ENCODE measurements at regions not wholly inside any gene's neighbourhood (a gene's known extent, or its start where the extent isn't known, plus 50 kb on each side); places are given as distances from the start of the nearest gene placed in this dataset.

DNA sequence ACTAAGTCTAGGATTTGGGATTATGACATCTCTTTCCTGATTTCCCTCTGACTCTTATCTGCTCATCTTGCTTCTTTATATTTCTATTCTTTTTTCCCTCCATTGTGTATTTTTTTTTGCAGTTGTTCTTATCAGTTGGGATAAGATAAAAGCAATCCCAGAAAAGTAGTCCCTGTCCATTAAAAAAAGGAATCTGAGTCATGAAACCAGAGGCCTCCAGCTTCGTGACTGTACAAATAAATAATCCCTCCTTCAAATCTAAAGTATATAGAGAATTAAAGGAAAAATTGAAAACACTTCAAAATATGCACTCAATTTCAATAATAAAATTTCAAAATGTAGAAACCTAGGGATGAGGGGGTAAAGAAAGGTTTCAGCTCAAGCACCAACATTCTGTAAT is 317.8 kb upstream of the NT5E start:
- no peak for TF ChIP-seq POLR2A (IDR thresholded peaks at IDR 0.05)
- TF ChIP-seq, protein P1, sequence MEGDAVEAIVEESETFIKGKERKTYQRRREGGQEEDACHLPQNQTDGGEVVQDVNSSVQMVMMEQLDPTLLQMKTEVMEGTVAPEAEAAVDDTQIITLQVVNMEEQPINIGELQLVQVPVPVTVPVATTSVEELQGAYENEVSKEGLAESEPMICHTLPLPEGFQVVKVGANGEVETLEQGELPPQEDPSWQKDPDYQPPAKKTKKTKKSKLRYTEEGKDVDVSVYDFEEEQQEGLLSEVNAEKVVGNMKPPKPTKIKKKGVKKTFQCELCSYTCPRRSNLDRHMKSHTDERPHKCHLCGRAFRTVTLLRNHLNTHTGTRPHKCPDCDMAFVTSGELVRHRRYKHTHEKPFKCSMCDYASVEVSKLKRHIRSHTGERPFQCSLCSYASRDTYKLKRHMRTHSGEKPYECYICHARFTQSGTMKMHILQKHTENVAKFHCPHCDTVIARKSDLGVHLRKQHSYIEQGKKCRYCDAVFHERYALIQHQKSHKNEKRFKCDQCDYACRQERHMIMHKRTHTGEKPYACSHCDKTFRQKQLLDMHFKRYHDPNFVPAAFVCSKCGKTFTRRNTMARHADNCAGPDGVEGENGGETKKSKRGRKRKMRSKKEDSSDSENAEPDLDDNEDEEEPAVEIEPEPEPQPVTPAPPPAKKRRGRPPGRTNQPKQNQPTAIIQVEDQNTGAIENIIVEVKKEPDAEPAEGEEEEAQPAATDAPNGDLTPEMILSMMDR (IDR thresholded peaks at IDR 0.05), result no peak
